Activated CD8-positive, alpha-beta memory T cell treated with anti-CD3 and anti-CD28 coated beads for 48 hours (primary cell): ENCODE measurements at regions not wholly inside any gene's neighbourhood (a gene's known extent, or its start where the extent isn't known, plus 50 kb on each side); places are given as distances from the start of the nearest gene placed in this dataset.
"Not testable (repeated sequence)": the region's sequence is repeated elsewhere in the genome, so short reads cannot be mapped to it uniquely, and the experiment has no call there.

ENCODE experiments used
- DNase-seq, 3 experiments: peaks; one replicate each; pipeline ENCODE4 v3.0.0-alpha.2; 2020; ENCODE audit warnings: low read depth in 2 of 3, low spot score in 2 of 3

DNA sequence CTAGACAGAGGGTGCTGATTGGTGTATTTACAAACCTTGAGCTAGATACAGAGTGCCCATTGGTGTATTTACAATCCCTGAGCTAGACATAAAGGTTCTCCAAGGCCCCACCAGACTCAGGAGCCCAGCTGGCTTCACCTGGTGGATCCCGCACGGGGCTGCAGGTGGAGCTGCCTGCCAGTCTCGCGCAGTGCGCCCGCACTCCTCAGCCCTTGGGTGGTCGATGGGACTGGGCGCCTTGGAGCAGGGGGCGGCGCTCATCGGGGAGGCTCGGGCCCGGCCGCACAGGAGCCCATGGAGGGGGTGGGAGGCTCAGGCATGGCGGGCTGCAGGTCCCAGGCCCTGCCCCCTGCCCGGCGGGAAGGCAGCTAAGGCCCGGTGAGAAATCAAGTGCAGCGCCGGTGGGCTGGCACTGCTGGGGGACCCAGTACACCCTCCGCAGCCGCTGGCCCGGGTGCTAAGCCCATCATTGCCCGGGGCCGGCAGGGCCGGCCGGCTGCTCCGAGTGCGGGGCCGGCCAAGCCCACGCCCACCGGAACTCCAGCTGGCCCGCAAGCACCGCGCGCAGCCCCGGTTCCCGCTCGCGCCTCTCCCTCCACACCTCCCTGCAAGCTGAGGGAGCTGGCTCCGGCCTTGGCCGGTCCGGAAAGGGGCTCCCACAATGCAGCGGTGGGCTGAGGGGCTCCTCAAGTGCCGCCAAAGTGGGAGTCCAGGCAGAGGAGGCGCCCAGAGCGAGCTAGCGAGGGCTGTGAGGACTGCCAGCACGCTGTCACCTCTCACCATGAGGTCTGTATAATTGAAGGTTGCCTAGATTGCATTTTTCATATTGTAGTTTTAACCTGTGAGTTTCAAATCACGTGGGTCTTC, 765.4 kb downstream of the TAF11L14 start:
- not testable (repeated sequence) for DNase-seq

DNA sequence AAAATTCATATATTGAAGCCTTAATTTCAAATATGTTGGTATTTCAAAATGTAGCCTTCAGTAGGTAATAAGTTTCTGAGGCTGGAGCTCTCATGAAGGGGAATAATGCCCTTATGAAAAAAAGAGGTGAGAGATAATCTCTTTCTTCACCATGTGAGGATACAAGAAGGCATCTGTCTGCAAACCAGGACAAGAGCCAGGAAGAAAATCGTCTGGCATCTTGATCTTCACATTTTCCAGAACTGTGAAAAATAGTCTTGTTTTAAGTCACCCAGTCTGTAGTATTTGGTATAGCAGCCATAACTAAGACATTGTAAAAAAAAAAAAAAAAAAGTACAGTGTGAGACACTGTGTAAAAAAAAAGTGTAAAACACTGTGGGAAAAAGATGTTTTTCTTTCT, 768.9 kb downstream of the TAF11L14 start:
- DNase-seq = no peak

DNA sequence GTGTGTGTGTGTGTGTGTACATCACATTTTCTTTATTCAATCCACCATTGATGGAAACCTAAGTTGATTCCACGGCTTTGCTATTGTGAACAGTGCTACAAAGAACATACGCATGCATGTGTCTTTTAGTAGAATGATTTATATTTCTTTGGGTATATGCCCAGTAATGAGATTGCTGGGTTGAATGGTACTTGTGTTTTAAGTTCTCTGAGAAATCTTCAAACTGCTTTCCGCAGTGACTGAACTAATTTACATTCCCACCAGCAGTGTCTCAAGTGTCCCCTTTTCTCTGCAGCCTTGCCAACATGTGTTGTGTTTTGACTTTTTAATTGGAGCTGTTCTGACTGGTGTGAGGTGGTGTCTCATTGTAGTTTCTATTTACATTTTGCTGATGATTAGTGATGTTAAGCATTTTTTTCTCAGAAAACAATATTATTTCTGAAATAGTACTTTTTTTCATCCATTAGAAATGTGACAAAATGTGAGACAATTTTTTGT, 769.7 kb downstream of the TAF11L14 start:
- no peak for DNase-seq

DNA sequence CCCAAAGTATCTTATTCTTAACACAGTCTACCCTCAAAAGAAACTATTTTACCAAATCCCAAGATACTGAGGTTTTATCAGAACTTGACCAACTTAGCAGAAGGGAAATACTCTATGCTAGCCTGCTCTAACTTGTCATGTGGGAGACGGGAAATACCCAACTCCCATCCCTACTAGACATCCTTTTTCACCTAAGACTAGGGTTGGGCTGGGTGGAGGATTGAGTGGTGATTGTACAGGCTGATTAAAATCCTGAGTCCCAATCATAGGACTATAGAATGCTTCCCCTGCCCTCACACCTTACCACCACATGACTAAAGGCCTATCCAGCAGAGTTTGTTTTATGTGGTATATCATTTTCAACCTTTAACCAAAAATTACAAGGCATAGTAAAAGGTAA, 786.5 kb downstream of the TAF11L14 start:
- no peak for DNase-seq

DNA sequence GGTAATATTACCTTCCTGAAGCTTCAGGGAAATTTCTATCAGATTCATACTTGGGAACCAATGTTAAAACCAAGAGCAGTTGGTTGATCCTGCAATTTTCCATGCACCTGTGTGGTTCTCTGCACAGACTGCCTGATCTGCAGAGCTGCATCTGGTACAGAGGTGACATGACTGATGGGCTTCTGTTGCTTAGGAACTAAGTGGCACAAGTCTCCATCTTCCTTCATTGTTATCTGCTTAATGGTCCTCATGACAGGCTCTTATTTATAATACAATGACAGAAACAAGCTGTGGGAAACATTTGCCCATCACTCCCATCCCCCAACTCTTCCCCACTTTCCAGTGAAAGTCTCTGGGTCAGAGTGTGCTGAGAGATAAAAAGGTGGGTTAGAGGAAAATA, 799.1 kb downstream of the TAF11L14 start:
- DNase-seq = no peak

DNA sequence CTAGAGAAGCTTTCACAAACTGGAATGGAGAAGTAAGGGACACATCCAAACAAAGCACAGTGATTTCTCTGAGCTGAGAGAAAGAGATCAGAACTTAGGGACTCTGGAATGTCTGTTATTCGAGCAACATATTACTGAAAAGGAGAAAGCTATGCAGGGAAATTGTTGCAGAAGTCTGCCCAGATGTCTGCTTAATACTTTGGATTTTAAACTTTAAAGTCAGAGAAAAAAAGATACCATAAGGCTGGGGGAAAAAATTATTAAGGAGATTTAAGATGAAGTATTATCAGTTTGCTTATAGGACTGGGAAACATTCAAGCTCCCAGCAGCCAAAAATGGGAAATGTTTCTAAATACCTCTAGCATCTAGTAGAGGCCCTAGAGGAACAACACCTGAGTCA, 803.9 kb downstream of the TAF11L14 start:
- DNase-seq = no peak

DNA sequence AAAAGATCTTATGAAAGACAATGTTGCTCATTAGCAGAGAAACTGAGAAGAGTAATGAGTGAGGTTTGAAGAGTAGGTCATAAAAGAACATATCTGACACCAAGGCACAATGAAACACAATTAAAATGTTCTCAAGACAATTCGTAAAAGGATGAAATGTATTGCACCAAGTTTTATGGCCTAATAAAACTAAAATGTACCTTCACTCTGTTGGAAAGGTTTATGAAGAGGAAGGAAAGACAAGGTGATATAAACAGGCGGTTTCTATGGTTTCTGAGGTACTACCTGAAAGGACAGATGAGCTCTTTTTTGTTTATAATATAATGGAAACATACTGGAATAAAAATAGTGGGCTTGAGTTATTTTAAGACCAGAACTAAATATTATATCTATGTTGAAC, 821.3 kb downstream of the TAF11L14 start:
- no peak for DNase-seq

DNA sequence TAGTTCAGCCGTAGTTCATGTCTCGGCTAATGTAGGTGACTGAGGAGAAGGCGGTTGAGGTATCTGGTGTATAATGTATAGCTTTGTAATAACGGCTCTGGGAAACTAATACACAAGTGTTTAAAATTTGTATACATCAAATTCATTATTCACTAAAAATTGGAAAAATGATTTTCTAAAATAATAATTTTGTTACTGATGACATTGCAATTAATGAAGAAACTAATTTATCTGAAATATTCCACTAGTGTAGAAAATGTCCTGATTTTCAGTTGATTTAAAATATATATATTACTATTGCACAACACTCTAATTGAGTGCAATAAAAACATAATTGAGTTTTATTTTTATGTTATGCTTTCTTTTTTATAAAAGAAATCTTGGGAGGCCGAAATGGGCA, 823.0 kb downstream of the TAF11L14 start:
- no peak for DNase-seq

DNA sequence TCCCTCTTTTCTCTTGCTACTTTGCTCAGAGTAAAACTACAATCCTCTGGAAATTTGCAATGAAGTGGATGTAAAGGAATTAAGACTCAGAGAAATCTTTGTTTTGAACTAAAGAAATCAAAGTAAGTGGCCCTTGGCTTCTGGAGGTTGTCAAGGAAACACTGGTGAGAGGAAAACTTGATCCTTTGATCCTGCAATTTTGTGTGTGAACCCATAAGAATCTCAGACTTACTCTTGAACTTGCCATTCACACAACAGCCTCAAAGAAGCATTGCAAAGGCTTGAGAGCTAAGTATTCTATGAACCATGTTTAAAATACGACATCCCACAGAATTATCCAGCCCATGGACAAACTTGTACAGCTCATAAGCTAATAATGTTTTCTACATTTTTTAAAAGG, 827.5 kb downstream of the TAF11L14 start:
- no peak for DNase-seq

DNA sequence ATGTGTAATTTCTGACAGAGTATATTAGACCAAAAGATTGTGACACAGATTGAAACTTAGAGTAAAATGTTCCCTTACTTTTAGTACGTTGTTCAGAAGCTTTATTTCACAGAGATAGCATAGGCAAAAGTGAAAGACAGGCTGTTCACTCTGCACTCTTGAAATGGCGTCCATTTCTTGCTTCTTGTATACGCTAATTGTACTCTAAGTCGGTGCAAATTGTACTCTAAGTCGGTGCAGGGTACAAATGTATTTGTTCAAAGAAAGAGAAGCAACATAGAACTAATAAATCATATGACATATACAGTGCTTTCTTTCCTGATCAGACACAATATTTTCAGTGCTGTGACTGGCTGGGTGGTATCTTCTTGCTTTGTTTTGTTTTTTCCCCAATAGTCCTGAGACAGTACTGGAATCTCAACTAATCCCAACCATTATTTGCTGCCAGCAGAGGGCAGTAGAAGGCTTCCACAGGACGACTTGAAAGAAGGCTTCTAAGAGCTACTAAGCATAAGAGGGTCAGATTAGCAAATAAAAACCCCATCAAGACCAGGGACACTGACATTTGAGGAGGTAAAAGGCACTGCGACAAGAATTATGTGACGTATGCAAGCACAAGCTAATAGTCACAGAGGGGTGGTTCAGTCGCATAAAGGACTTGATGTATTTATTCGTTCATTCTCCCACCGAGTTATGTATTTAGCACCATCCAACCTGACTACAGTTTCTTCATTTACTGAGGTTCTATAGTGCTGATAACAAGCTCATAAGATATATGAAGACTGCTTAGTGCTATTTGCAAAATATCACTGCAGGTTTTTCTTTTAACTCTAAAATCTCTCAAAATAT, 831.8 kb downstream of the TAF11L14 start:
- peak in 1 of 3 experiments; percentile 2 for DNase-seq

DNA sequence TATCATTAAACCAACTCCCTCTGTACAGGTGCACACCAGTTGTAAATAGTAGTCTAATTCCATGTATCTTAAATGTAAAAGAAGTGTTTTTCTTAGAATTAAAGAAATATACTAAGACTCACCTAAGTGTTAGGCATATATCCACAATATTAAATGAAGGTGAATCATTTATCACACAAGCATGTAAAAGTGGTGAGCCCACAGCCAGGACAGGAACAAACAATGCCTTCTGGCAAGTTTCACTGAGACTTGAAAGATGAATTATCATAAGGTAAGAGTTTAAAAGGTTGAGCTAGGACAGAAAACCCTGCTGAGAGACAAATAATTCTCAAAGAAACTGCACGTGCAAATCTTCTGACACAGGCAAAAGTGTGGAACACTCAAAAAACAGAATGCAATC, 832.5 kb downstream of the TAF11L14 start:
- DNase-seq = no peak

DNA sequence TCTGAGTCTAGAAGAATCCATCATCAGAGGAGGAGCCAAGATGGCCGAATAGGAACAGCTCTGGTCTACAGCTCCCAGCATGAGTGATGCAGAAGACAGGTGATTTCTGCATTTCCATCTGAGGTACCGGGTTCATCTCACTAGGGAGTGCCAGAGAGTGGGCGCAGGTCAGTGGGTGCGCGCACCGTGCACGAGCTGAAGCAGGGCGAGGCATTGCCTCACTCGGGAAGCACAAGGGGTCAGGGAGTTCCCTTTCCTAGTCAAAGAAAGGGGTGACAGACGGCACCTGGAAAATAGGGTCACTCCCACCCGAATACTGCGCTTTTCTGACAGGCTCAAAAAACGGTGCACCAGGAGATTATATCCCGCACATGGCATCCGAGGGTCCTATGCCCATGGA, 837.5 kb downstream of the TAF11L14 start:
- DNase-seq = not testable (repeated sequence)

DNA sequence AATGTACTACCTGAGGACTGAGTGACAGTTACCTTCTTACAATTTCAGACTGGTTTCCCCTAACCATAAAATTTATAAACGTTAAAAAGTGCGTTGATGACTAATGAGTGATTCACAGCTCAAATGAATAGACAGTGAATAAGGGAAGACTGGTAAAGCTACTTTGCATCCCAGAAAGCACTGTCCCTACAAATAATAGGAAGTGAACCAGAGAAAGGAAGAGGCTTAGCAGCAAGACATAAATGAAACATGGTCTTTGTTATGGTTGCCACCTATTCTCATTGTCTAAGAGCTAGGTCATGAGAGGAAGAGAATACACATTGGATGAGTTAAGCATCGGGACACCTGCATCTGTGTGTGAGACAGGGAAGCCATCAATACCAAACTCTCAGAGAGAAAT, 849.2 kb downstream of the TAF11L14 start:
- DNase-seq = no peak

DNA sequence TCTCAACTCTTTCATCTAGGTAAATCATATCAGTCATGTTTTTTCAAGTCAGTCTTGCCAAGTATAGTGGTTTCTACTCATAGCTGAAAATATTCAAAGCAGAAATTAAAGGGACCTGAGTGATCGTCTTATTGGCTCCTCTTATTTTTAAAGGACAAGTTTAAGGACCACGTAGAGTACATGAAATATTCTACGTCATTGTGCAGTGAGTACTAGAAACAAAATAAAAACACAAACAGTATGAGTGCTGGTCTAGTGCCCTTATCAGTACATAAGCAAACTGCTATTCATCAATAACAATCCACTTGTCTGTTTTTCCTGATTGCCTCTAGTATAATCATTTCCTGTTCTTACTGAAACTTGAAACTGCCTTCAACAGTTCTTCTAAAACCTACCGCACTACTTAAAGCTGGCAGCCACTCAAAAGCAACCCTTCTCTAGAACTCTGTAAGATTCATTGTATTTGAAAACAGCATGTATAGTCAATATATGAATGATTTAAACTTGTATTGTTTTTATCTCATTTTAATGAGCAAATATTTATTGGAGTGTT, 853.7 kb downstream of the TAF11L14 start:
- DNase-seq = no peak

DNA sequence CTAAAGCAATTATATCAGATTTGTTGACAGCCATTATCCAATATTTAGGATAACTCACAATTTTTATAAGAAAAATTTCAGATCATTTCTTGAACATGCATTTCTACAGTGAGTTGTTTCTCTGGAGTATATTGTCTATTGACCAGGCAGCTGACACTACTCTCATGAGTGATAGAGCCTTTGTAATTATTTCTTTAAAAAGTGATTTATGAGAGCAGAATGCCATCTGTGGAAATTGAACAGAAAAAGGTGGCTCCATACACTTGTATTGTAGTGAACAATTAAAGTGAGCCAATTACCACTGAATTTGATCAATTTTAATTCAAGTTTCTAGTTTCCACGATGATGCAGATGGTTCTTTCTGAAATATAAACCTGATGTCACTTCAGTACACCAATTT, 855.4 kb downstream of the TAF11L14 start:
- DNase-seq = no peak

DNA sequence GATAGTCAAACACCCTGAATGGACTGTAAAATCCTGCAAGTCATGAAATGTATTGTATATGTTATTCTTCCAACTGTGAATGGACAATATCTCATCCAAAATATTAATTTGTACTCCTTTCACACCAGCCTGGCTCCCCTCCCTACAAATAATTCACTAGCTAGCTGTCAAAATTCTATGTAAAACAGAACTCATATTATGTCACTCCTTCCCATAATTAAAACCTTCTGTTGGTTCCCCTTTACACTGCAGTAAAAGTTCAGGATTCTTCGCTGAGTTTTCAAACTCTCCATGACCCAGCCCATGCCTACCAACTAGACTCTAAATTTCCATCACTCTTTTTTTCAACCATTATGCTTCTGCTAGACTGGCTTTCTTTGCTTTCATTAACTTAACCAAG, 857.1 kb downstream of the TAF11L14 start:
- no peak for DNase-seq

DNA sequence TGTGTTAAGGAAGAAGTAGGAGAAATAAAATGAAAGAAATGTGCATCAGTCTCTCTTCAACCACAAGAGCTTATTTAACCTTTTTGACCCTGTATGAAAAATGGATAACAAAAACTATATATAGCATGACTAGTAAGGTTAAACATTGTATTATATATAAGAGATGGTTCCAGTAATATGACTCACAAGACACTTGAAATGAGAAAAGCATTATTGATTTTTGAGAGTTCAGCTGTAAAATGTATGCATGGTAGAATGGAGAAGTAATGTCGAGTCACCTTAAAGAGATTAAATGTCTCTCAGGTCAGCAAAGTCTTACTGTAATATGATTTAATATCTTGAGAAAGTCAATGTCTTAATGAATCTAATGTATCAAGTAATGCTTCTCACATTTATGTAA, 860.9 kb downstream of the TAF11L14 start:
- no peak for DNase-seq

DNA sequence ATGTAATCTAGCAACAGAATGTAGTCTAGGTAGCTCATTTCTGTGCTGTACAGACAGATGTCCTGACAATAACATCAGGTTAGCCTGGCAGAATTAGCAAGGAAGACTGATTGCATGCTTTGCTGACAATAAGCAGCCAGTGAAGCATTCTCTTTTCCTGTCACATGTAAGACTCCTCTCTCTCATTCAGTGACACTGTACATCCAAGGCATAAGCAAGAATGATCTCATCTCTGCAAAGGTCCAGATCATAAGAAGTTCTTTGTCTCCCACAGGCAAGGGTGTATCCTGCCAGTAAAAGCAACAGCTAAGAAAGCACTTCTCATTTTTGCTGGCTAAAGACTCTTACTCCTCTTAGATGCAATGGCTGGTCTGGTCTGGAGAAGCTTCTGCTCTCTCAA, 861.8 kb downstream of the TAF11L14 start:
- no peak for DNase-seq

DNA sequence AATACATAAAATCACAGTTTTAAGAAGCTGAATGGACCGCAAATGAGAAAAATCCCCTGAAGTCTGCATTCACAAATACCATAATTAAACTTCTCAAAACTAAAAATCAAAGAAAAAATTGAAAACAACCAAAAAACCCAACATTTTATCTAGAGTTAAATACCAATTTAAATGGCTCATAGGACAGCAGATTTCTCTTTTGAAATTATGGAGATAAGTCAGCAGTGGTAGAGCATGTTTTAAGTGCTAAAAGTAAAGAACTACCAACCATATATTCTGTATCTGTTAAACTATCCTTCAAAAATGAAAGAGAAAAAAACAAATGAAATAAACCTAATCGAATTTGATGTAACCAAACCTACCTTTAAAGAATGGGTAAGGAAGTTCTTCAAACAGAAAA, 862.8 kb downstream of the TAF11L14 start:
- no peak for DNase-seq

DNA sequence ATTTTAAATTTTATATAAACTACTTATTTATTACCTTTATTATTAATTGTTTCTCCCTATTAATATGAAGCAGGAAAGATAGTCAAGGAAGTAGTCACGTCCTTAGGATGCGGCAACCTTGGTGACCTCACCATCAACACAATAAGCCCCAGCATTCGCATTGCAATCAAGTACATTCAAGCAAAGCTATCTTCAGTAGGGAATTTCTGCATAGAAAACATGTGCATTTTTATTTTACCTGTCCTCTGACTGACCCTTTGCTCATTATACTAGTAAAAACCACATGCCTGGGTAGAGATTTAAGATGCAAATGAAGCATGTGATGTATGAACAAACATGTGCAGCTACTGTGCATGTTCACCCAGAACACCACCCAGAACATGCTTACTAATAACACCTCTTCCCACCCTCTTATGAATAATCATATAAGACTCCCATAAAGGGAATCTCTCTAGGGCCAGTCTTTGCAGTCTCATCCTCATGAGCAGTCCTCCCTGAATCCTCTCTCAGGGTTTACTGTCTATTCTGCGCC, 869.6 kb downstream of the TAF11L14 start:
- DNase-seq = no peak

DNA sequence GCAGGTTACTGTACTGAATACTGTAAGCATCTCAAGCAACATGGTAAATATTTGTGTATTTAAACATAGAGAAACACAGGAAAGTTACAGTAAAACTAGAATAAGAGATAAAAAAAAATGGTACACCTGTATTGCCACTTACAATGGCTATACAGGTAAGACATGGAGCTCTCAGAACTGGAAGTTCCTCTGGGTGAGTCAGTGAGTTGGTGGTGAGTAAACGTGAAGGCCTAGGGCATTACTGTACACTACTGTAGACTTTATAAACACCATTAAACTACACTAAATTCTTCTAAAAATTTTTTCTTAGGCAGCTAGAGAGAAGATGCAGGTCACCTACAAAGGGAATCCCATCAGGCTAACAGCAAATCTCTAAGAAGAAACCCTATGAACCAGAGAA, 872.9 kb downstream of the TAF11L14 start:
- no peak for DNase-seq
